Uterus (tissue), 3 donors: ENCODE measurements at regions not wholly inside any gene's neighbourhood (a gene's known extent, or its start where the extent isn't known, plus 50 kb on each side); places are given as distances from the start of the nearest gene placed in this dataset.

Source experiments
- DNase-seq, 2 donors: peaks; one replicate each; pipeline ENCODE4 v3.0.0-alpha.2; 2019 to 2020
- H3K27ac ChIP-seq, 2 donors: fragments of 200-600 bp; sonication (generic); 1 replicate in 1 of 2; 2 replicates in 1 of 2; pipeline ENCODE4 v1.5.1; 2016 to 2018
- H3K27me3 ChIP-seq, 2 donors: fragments of 200-600 bp; sonication (generic); one replicate each; pipeline ENCODE4 v1.5.1; 2018 to 2019; ENCODE audit warnings: control low read depth in 1 of 2
- H3K36me3 ChIP-seq, 2 donors: fragments of 200-600 bp; sonication (generic); one replicate each; pipeline ENCODE4 v1.5.1; 2019; ENCODE audit warnings: control low read depth in 1 of 2
- H3K4me1 ChIP-seq, 2 donors: fragments of 200-600 bp; sonication (generic); one replicate each; pipeline ENCODE4 v1.5.1; 2018 to 2019; ENCODE audit warnings: control low read depth in 1 of 2
- H3K4me3 ChIP-seq, 2 donors: fragments of 200-600 bp; sonication (generic); 1 replicate in 1 of 2; 2 replicates in 1 of 2; pipeline ENCODE4 v1.5.1; 2018 to 2019; ENCODE audit warnings: mild to moderate bottlenecking in 1 of 2
- H3K9me3 ChIP-seq, 2 donors: fragments of 200-600 bp; sonication (generic); one replicate each; pipeline ENCODE4 v1.5.1; 2019; ENCODE audit warnings: control low read depth in 1 of 2
- POLR2A ChIP-seq, 2 donors: fragments of 450-650 bp; IDR thresholded peaks; one replicate each; pipeline ENCODE4 v1.6.1; 2016; ENCODE audit warnings: antibody characterized with exemption in 2 of 2, mild to moderate bottlenecking in 1 of 2, moderate library complexity in 1 of 2
- intact Hi-C: fragments of 100-400 bp; cut with DNase I; formaldehyde crosslinking; loops from one replicate; pipeline ENCODE4 v1.15.1; 2023; ENCODE audit warnings: low total_unique reads
- TF ChIP-seq, protein P1 (sequence below), 4 experiments: fragments of 200-600 bp in 2 of 4; fragments of 450-650 bp in 2 of 4; sonication (generic) in 2 of 4; IDR thresholded peaks; one replicate each; pipeline ENCODE4 v1.5.1; 2016 to 2019; ENCODE audit warnings: antibody characterized with exemption in 4 of 4, mild to moderate bottlenecking in 2 of 4, moderate library complexity in 1 of 4
- donor health status: DM: yes; HTN: yes; CAD: no.

DNA sequence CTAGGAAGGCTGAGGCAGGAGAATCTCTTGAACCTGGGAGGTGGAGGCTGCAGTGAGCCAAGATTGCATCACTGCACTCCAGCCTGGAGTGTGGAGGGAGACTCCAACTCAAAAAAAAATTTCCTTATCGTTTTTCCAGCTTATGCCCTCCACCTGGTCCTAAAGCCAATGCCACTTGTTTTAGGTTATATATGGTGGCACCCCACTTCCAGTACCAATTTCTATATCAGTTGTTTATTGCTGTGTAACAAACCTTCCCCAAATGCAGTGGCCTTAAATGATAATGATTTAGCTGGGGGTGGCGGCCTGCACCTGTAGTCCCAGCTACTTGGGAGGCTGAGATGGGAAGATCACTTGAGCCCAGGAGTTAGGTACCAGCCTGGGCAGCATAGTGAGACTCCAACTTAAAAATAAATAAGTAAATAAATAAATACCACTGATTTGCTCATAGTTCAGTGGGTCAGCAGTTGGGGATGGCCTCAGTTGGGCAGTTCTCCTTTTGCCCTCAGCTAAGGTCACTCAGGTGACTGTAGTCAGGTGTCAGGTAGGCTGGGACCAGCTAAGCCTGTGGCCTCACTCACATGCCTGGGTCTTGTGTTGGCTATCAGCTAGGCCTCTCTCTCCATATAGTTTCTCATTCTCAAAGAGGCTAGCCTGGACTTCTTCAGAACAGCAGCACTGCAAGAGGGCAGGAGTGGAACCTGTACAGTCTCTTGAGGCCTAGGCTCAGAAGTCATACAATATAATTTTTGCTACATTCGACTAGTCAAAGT, 113.7 kb upstream of the GATA6 start:
- Histone ChIP-seq H3K4me1 (no peaks in the 10 kb centered on the region), H3K27ac (no peak overlapping the region), H3K27me3 (no peaks in the 10 kb centered on the region), H3K36me3 (no peaks in the 10 kb centered on the region), H3K9me3 (no peaks in the 10 kb centered on the region), H3K4me3 (no peak overlapping the region)
- no peak for DNase-seq
- intact Hi-C loops = no loop called here
- TF ChIP-seq POLR2A (IDR thresholded peaks at IDR 0.05) = no peak
- TF ChIP-seq, protein P1, sequence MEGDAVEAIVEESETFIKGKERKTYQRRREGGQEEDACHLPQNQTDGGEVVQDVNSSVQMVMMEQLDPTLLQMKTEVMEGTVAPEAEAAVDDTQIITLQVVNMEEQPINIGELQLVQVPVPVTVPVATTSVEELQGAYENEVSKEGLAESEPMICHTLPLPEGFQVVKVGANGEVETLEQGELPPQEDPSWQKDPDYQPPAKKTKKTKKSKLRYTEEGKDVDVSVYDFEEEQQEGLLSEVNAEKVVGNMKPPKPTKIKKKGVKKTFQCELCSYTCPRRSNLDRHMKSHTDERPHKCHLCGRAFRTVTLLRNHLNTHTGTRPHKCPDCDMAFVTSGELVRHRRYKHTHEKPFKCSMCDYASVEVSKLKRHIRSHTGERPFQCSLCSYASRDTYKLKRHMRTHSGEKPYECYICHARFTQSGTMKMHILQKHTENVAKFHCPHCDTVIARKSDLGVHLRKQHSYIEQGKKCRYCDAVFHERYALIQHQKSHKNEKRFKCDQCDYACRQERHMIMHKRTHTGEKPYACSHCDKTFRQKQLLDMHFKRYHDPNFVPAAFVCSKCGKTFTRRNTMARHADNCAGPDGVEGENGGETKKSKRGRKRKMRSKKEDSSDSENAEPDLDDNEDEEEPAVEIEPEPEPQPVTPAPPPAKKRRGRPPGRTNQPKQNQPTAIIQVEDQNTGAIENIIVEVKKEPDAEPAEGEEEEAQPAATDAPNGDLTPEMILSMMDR (IDR thresholded peaks at IDR 0.05) = no peak

DNA sequence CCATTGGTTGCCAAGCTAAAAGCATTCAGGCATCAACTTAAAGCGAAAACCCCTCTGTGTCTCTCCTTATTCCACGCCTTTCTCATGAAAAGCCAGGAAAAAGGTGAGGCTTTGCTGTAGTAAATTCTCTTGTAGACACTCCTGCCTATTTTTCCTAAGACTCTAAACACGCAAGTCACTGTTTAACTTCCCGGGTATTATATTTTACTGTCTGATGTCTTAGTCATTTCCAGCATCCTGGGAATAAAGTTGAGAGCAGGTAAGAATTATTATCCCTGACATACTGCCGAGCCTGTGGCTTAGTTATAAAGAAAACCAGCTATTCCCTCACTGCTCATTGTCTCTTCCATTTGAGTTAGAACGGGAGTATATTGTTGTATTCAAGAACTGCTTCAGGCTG, 112.4 kb upstream of the GATA6 start:
- TF ChIP-seq, protein P1 (IDR thresholded peaks at IDR 0.05) = no peak
- TF ChIP-seq POLR2A (IDR thresholded peaks at IDR 0.05) = no peak
- Histone ChIP-seq H3K36me3 (no peaks in the 10 kb centered on the region), H3K9me3 (no peaks in the 10 kb centered on the region), H3K27me3 (no peaks in the 10 kb centered on the region), H3K4me1 (no peaks in the 10 kb centered on the region), H3K27ac (no peak overlapping the region), H3K4me3 (no peak overlapping the region)
- intact Hi-C loops = no loop called here
- DNase-seq = no peak

DNA sequence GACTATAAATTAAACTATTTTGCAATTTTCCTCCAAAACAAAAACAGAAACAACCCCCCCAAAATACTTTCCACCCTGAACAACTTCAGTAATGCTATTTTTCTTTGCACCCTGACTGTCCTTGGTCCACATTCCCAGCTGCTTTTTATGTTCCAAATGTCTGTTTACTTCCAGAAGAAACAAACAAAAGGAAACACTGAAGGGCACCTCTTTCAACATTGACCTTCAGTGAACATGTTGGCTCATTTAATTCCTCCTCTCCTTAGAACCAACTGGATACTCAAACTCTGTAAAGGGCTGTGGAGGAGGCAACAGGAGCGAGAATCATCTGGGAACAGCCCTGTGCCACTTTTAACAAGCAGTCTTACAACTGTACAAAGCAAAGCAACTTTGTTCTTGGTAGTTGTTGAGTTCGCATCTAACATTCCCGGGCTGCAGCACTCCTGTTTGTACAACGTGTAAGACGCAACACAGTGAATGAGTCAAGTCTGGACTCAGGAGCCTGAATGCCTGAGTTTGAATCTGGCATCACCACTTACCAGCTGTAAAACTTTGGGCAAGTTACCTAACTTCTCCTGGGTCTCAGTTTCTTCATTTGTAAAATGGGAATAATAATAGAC, 111.4 kb upstream of the GATA6 start:
- H3K27ac ChIP-seq = no peak overlapping the region
- H3K27me3 ChIP-seq = no peaks in the 10 kb centered on the region
- no peak for DNase-seq
- TF ChIP-seq, protein P1 (IDR thresholded peaks at IDR 0.05) = no peak
- no peak for TF ChIP-seq POLR2A (IDR thresholded peaks at IDR 0.05)
- H3K4me3 ChIP-seq = no peak overlapping the region
- no peaks in the 10 kb centered on the region for H3K9me3 ChIP-seq
- H3K4me1 ChIP-seq = no peaks in the 10 kb centered on the region
- intact Hi-C loops = no loop called here
- no peaks in the 10 kb centered on the region for H3K36me3 ChIP-seq

DNA sequence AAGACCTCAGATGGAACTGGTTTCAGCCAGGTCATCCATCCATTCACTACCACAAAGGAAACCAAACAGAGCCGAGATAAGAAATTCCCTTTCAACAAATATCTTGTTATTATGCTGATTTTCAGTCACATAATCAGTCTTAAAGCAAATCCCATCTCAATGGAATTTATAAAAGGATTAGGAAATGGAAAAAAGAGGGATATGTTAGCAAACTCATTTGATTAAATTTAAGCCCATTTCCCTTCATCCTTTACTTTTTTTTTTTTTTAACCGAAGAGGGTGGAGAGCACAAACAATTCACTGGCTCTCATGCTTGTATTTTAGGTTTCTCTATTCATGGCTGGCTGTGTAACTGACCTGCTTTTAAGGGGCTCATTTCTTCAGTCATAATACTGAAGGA, 109.0 kb upstream of the GATA6 start:
- TF ChIP-seq POLR2A (IDR thresholded peaks at IDR 0.05) = no peak
- TF ChIP-seq, protein P1 (IDR thresholded peaks at IDR 0.05) = no peak
- Histone ChIP-seq H3K27me3 (no peaks in the 10 kb centered on the region), H3K4me1 (no peaks in the 10 kb centered on the region), H3K36me3 (no peaks in the 10 kb centered on the region), H3K4me3 (no peak overlapping the region), H3K9me3 (no peaks in the 10 kb centered on the region), H3K27ac (no peak overlapping the region)
- no peak for DNase-seq
- intact Hi-C loops = no loop called here

DNA sequence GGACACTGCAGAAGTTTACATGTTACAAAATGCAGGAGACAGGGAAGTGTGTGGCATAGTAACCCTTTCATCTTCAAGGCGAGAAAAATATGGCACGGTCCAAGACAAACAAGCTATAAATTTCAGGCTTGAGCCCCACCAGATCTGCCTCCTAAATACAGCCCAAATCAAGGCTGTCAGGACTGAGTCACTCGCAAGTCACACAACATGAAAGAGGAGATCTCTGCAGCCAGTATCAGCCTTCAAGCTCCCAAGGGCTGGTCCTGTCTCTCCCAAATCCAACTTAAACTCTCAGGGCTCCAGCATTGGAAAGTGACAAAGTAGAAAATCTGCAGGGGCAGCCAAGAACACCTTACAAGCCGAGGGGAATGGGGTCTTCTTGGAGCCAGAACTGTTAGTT, 106.3 kb upstream of the GATA6 start:
- H3K36me3 ChIP-seq = no peaks in the 10 kb centered on the region
- no peaks in the 10 kb centered on the region for H3K27me3 ChIP-seq
- DNase-seq = no peak
- intact Hi-C loops = no loop called here
- H3K4me1 ChIP-seq = no peaks in the 10 kb centered on the region
- no peak for TF ChIP-seq POLR2A (IDR thresholded peaks at IDR 0.05)
- TF ChIP-seq, protein P1 (IDR thresholded peaks at IDR 0.05) = no peak
- H3K4me3 ChIP-seq = no peak overlapping the region
- no peak overlapping the region for H3K27ac ChIP-seq
- no peaks in the 10 kb centered on the region for H3K9me3 ChIP-seq
